Neural cell (in vitro differentiated cells): ENCODE measurements at regions not wholly inside any gene's neighbourhood (a gene's known extent, or its start where the extent isn't known, plus 50 kb on each side); places are given as distances from the start of the nearest gene placed in this dataset.

Experiments used
- MXI1 ChIP-seq: fragments of 450-650 bp; conservative IDR thresholded peaks from 2 replicates; pipeline ENCODE4 v1.6.1; 2014; ENCODE audit warnings: antibody characterized with exemption, mild to moderate bottlenecking; ENCODE audit not compliant: poor library complexity, severe bottlenecking
- TF ChIP-seq, protein P1 (sequence below): fragments of 450-650 bp; IDR thresholded peaks from 2 replicates; pipeline ENCODE4 v1.5.1; 2014; ENCODE audit warnings: antibody characterized with exemption, mild to moderate bottlenecking, moderate library complexity; ENCODE audit not compliant: poor library complexity, severe bottlenecking
- TF ChIP-seq, protein P2 (sequence below): IDR thresholded peaks from 2 replicates; pipeline ENCODE4 v1.6.1; 2012; ENCODE audit warnings: borderline replicate concordance

DNA sequence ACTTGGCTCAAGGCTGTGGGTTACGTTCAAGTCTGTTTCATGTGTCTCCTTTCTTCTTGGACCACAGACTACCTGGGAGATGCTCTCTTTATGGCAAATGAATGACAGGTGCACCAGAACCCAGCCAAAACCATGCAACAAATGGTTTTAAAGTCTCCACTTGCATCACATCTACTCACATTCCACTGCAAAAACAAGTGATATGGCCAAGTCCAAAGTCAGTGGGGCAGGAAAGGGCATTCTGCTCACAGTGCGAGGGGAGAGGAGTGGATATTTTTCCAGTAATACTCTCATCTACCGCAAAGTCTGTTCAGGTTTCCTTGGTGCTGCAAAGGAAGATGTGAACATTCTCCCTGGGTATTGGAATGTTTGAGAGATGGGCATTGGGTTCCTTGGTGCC is 120.5 kb downstream of the UCHL1 start:
- TF ChIP-seq, protein P1, sequence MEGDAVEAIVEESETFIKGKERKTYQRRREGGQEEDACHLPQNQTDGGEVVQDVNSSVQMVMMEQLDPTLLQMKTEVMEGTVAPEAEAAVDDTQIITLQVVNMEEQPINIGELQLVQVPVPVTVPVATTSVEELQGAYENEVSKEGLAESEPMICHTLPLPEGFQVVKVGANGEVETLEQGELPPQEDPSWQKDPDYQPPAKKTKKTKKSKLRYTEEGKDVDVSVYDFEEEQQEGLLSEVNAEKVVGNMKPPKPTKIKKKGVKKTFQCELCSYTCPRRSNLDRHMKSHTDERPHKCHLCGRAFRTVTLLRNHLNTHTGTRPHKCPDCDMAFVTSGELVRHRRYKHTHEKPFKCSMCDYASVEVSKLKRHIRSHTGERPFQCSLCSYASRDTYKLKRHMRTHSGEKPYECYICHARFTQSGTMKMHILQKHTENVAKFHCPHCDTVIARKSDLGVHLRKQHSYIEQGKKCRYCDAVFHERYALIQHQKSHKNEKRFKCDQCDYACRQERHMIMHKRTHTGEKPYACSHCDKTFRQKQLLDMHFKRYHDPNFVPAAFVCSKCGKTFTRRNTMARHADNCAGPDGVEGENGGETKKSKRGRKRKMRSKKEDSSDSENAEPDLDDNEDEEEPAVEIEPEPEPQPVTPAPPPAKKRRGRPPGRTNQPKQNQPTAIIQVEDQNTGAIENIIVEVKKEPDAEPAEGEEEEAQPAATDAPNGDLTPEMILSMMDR: no peak
- no peak for TF ChIP-seq MXI1
- TF ChIP-seq, protein P2, sequence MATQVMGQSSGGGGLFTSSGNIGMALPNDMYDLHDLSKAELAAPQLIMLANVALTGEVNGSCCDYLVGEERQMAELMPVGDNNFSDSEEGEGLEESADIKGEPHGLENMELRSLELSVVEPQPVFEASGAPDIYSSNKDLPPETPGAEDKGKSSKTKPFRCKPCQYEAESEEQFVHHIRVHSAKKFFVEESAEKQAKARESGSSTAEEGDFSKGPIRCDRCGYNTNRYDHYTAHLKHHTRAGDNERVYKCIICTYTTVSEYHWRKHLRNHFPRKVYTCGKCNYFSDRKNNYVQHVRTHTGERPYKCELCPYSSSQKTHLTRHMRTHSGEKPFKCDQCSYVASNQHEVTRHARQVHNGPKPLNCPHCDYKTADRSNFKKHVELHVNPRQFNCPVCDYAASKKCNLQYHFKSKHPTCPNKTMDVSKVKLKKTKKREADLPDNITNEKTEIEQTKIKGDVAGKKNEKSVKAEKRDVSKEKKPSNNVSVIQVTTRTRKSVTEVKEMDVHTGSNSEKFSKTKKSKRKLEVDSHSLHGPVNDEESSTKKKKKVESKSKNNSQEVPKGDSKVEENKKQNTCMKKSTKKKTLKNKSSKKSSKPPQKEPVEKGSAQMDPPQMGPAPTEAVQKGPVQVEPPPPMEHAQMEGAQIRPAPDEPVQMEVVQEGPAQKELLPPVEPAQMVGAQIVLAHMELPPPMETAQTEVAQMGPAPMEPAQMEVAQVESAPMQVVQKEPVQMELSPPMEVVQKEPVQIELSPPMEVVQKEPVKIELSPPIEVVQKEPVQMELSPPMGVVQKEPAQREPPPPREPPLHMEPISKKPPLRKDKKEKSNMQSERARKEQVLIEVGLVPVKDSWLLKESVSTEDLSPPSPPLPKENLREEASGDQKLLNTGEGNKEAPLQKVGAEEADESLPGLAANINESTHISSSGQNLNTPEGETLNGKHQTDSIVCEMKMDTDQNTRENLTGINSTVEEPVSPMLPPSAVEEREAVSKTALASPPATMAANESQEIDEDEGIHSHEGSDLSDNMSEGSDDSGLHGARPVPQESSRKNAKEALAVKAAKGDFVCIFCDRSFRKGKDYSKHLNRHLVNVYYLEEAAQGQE: no peak
